Femur (tissue), 1 donor: ENCODE measurements at regions not wholly inside any gene's neighbourhood (a gene's known extent, or its start where the extent isn't known, plus 50 kb on each side); places are given as distances from the start of the nearest gene placed in this dataset.
"Not testable (repeated sequence)": the region's sequence is repeated elsewhere in the genome, so short reads cannot be mapped to it uniquely, and the experiment has no call there.

Source experiments
- DNase-seq: peaks from one replicate; pipeline ENCODE4 v3.0.0-alpha.2; 2017

- DNase-seq = no peak
Measured at GRCh38 chr21:28391938-28392849, 600.5 kb downstream of the LTN1 start.

- no peak for DNase-seq
Measured at GRCh38 chr21:28387220-28387619, 605.5 kb downstream of the LTN1 start.

- DNase-seq = no peak
Measured at GRCh38 chr21:28385845-28386244, 606.8 kb downstream of the LTN1 start.

GRCh38 chr21:28381000-28381745 lies 611.5 kb downstream of the LTN1 start:
- DNase-seq = not testable (repeated sequence)

- DNase-seq = no peak
Measured at GRCh38 chr21:28380241-28380640, 612.4 kb downstream of the LTN1 start.

GRCh38 chr21:28378026-28378425 lies 614.7 kb downstream of the LTN1 start:
- DNase-seq = no peak

GRCh38 chr21:28375708-28376385 lies 616.8 kb downstream of the LTN1 start:
- DNase-seq = no peak

- no peak for DNase-seq
Measured at GRCh38 chr21:28374881-28375280, 617.8 kb downstream of the LTN1 start.

- no peak for DNase-seq
Measured at GRCh38 chr21:28371713-28372112, 621.0 kb downstream of the LTN1 start.

GRCh38 chr21:28359300-28359699 lies 633.4 kb downstream of the LTN1 start:
- no peak for DNase-seq

- DNase-seq = no peak
Measured at GRCh38 chr21:28358702-28359101, 634.0 kb downstream of the LTN1 start.

GRCh38 chr21:28358170-28358569 lies 634.5 kb downstream of the LTN1 start:
- DNase-seq = no peak

- DNase-seq = no peak
Measured at GRCh38 chr21:28357743-28358142, 634.9 kb downstream of the LTN1 start.

- no peak for DNase-seq
Measured at GRCh38 chr21:28356422-28356821, 636.3 kb downstream of the LTN1 start.

- no peak for DNase-seq
Measured at GRCh38 chr21:28345934-28346333, 646.7 kb downstream of the LTN1 start.

GRCh38 chr21:28344985-28345384 lies 647.7 kb downstream of the LTN1 start:
- DNase-seq = no peak

GRCh38 chr21:28342212-28342810 lies 650.4 kb downstream of the LTN1 start:
- no peak for DNase-seq

GRCh38 chr21:28339403-28339802 lies 653.3 kb downstream of the LTN1 start:
- DNase-seq = no peak

- no peak for DNase-seq
Measured at GRCh38 chr21:28338701-28339305, 653.9 kb downstream of the LTN1 start.

GRCh38 chr21:28337315-28337714 lies 655.4 kb downstream of the LTN1 start:
- DNase-seq = no peak

GRCh38 chr21:28336314-28336713 lies 656.4 kb downstream of the LTN1 start:
- peak; percentile 36 for DNase-seq

- no peak for DNase-seq
Measured at GRCh38 chr21:28334407-28334806, 658.3 kb downstream of the LTN1 start.
